ENCODE measurements at regions not wholly inside any gene's neighbourhood (a gene's known extent, or its start where the extent isn't known, plus 50 kb on each side); places are given as distances from the start of the nearest gene placed in this dataset.

- H3K9ac ChIP-seq (ENCODE audit: insufficient read depth, low read length), result no peak overlapping the region
- no peaks in the 10 kb centered on the region for H4K20me1 ChIP-seq (ENCODE audit: control insufficient read depth, extremely low read depth, insufficient read depth, low read length)
- H3K4me3 ChIP-seq (replicated peaks in 1 of 4; ENCODE audit: control extremely low read depth in 1 of 4, insufficient read depth in 1 of 4, low read depth in 3 of 4, low read length in 4 of 4), result no peak overlapping the region
- no peak for TF ChIP-seq EZH2 (IDR thresholded peaks at IDR 0.05; ENCODE audit: low read length, missing control alignments)
- TF ChIP-seq CTCF (conservative IDR thresholded peaks at IDR 0.05 in 1 of 2, IDR thresholded peaks at IDR 0.05 in 1 of 2; ENCODE audit: low read depth in 1 of 2, low read length in 2 of 2), result no peak
- no peak overlapping the region for H3K27ac ChIP-seq (ENCODE audit: insufficient read depth, low read length)
- H3K27me3 ChIP-seq (ENCODE audit: control insufficient read depth, insufficient read depth, low read length), result no peaks in the 10 kb centered on the region
- DNase-seq (ENCODE audit: low read depth in 2 of 2), result no peak
- H3K36me3 ChIP-seq (ENCODE audit: control insufficient read depth, insufficient read depth, low read length), result no peaks in the 10 kb centered on the region
- no peaks in the 10 kb centered on the region for H3K79me2 ChIP-seq (ENCODE audit: control insufficient read depth, insufficient read depth, low read length)
- no peak overlapping the region for H2AFZ ChIP-seq (ENCODE audit: low read length)
- no peak overlapping the region for H3K4me2 ChIP-seq (ENCODE audit: extremely low read depth, insufficient read depth, low read length)
- no peaks in the 10 kb centered on the region for H3K9me3 ChIP-seq (ENCODE audit: control insufficient read depth, insufficient read depth, low read depth, low read length)
- H3K4me1 ChIP-seq (ENCODE audit: control insufficient read depth, extremely low read depth, insufficient read depth, low read length), result peaks cover 2% of the 10 kb centered on the region
These were observed 51.4 kb upstream of the EZR start for GRCh38 chr6:158870649-158870957.

GRCh38 chr6:158869826-158870648, 50.9 kb upstream of the EZR start:
- TF ChIP-seq EZH2 (IDR thresholded peaks at IDR 0.05; ENCODE audit: low read length, missing control alignments) (no peak), CTCF (conservative IDR thresholded peaks at IDR 0.05 in 1 of 2, IDR thresholded peaks at IDR 0.05 in 1 of 2; ENCODE audit: low read depth in 1 of 2, low read length in 2 of 2) (peak in 1 of 2 donors; percentile 9)
- no peaks in the 10 kb centered on the region for H3K79me2 ChIP-seq (ENCODE audit: control insufficient read depth, insufficient read depth, low read length)
- H3K9me3 ChIP-seq (ENCODE audit: control insufficient read depth, insufficient read depth, low read depth, low read length), result no peaks in the 10 kb centered on the region
- no peaks in the 10 kb centered on the region for H3K27me3 ChIP-seq (ENCODE audit: control insufficient read depth, insufficient read depth, low read length)
- H3K4me2 ChIP-seq (ENCODE audit: extremely low read depth, insufficient read depth, low read length), result peak overlapping the region; percentile 92
- H3K9ac ChIP-seq (ENCODE audit: insufficient read depth, low read length), result peak overlapping the region; percentile 62
- peak overlapping the region; percentile 34 to 69 (median 50) for H3K4me3 ChIP-seq (replicated peaks in 1 of 4; ENCODE audit: control extremely low read depth in 1 of 4, insufficient read depth in 1 of 4, low read depth in 3 of 4, low read length in 4 of 4)
- peaks cover 2% of the 10 kb centered on the region for H3K4me1 ChIP-seq (ENCODE audit: control insufficient read depth, extremely low read depth, insufficient read depth, low read length)
- H3K36me3 ChIP-seq (ENCODE audit: control insufficient read depth, insufficient read depth, low read length), result no peaks in the 10 kb centered on the region
- peak overlapping the region; percentile 89 for H3K27ac ChIP-seq (ENCODE audit: insufficient read depth, low read length)
- DNase-seq (ENCODE audit: low read depth in 2 of 2), result peak; percentile 81 to 97
- H4K20me1 ChIP-seq (ENCODE audit: control insufficient read depth, extremely low read depth, insufficient read depth, low read length), result no peaks in the 10 kb centered on the region
- peak overlapping the region; percentile 89 for H2AFZ ChIP-seq (ENCODE audit: low read length)

GRCh38 chr6:158868890-158869825, 50.0 kb upstream of the EZR start:
- Histone ChIP-seq H3K79me2 (ENCODE audit: control insufficient read depth, insufficient read depth, low read length) (no peaks in the 10 kb centered on the region), H3K4me1 (ENCODE audit: control insufficient read depth, extremely low read depth, insufficient read depth, low read length) (peaks cover 2% of the 10 kb centered on the region), H2AFZ (ENCODE audit: low read length) (peak overlapping the region; percentile 78), H3K36me3 (ENCODE audit: control insufficient read depth, insufficient read depth, low read length) (no peaks in the 10 kb centered on the region), H3K4me3 (replicated peaks in 1 of 4; ENCODE audit: control extremely low read depth in 1 of 4, insufficient read depth in 1 of 4, low read depth in 3 of 4, low read length in 4 of 4) (peak overlapping the region; percentile 5 to 59 (median 32)), H3K9me3 (ENCODE audit: control insufficient read depth, insufficient read depth, low read depth, low read length) (no peaks in the 10 kb centered on the region), H3K4me2 (ENCODE audit: extremely low read depth, insufficient read depth, low read length) (peak overlapping the region; percentile 21), H4K20me1 (ENCODE audit: control insufficient read depth, extremely low read depth, insufficient read depth, low read length) (no peaks in the 10 kb centered on the region), H3K27me3 (ENCODE audit: control insufficient read depth, insufficient read depth, low read length) (no peaks in the 10 kb centered on the region), H3K9ac (ENCODE audit: insufficient read depth, low read length) (peak overlapping the region; percentile 62), H3K27ac (ENCODE audit: insufficient read depth, low read length) (peak overlapping the region; percentile 83)
- peak in 1 of 2 donors; percentile 85 for DNase-seq (ENCODE audit: low read depth in 2 of 2)
- TF ChIP-seq CTCF (conservative IDR thresholded peaks at IDR 0.05 in 1 of 2, IDR thresholded peaks at IDR 0.05 in 1 of 2; ENCODE audit: low read depth in 1 of 2, low read length in 2 of 2) (no peak), EZH2 (IDR thresholded peaks at IDR 0.05; ENCODE audit: low read length, missing control alignments) (no peak)

Measured in fibroblast of lung (primary cell).